ENCODE measurements at regions not wholly inside any gene's neighbourhood (a gene's known extent, or its start where the extent isn't known, plus 50 kb on each side); places are given as distances from the start of the nearest gene placed in this dataset.

GRCh38 chr19:29275266-29275665, 62.3 kb upstream of the UQCRFS1 start:
- TF ChIP-seq CTCF (IDR thresholded peaks at IDR 0.05; ENCODE audit: low read depth, low read length): no peak
- no peak overlapping the region for H3K4me3 ChIP-seq (replicated peaks in 1 of 2; ENCODE audit: low read depth in 2 of 2, low read length in 2 of 2)
- DNase-seq (ENCODE audit: low read depth in 2 of 2): no peak

- no peak for TF ChIP-seq CTCF (IDR thresholded peaks at IDR 0.05; ENCODE audit: low read depth, low read length)
- no peak overlapping the region for H3K4me3 ChIP-seq (replicated peaks in 1 of 2; ENCODE audit: low read depth in 2 of 2, low read length in 2 of 2)
- DNase-seq (ENCODE audit: low read depth in 2 of 2): no peak
These were observed 64.2 kb upstream of the UQCRFS1 start for GRCh38 chr19:29277102-29277501.

- no peak for DNase-seq (ENCODE audit: low read depth in 2 of 2)
- no peak for TF ChIP-seq CTCF (IDR thresholded peaks at IDR 0.05; ENCODE audit: low read depth, low read length)
- no peak overlapping the region for H3K4me3 ChIP-seq (replicated peaks in 1 of 2; ENCODE audit: low read depth in 2 of 2, low read length in 2 of 2)
These were observed 65.8 kb upstream of the UQCRFS1 start for GRCh38 chr19:29278716-29279115.

GRCh38 chr19:29283366-29283765, 70.4 kb upstream of the UQCRFS1 start:
- H3K4me3 ChIP-seq (replicated peaks in 1 of 2; ENCODE audit: low read depth in 2 of 2, low read length in 2 of 2): no peak overlapping the region
- no peak for DNase-seq (ENCODE audit: low read depth in 2 of 2)
- no peak for TF ChIP-seq CTCF (IDR thresholded peaks at IDR 0.05; ENCODE audit: low read depth, low read length)

- no peak for TF ChIP-seq CTCF (IDR thresholded peaks at IDR 0.05; ENCODE audit: low read depth, low read length)
- H3K4me3 ChIP-seq (replicated peaks in 1 of 2; ENCODE audit: low read depth in 2 of 2, low read length in 2 of 2): no peak overlapping the region
- DNase-seq (ENCODE audit: low read depth in 2 of 2): no peak
These were observed 72.3 kb upstream of the UQCRFS1 start for GRCh38 chr19:29285187-29285687.

- DNase-seq (ENCODE audit: low read depth in 2 of 2): no peak
- no peak for TF ChIP-seq CTCF (IDR thresholded peaks at IDR 0.05; ENCODE audit: low read depth, low read length)
These were observed 72.9 kb upstream of the UQCRFS1 start for GRCh38 chr19:29285878-29286277.

GRCh38 chr19:29287061-29287460, 74.1 kb upstream of the UQCRFS1 start:
- H3K4me3 ChIP-seq (replicated peaks in 1 of 2; ENCODE audit: low read depth in 2 of 2, low read length in 2 of 2): no peak overlapping the region
- no peak for TF ChIP-seq CTCF (IDR thresholded peaks at IDR 0.05; ENCODE audit: low read depth, low read length)
- DNase-seq (ENCODE audit: low read depth in 2 of 2): no peak

More at GRCh38 chr19:29285878-29286277, 72.9 kb upstream of the UQCRFS1 start:
- no peak overlapping the region for H3K4me3 ChIP-seq (replicated peaks in 1 of 2; ENCODE audit: low read depth in 2 of 2, low read length in 2 of 2)

Measured in cardiac fibroblast (primary cell).